H9 (cell line): ENCODE measurements at regions not wholly inside any gene's neighbourhood (a gene's known extent, or its start where the extent isn't known, plus 50 kb on each side); places are given as distances from the start of the nearest gene placed in this dataset.

Experiments used
- DNase-seq: peaks from one replicate; pipeline ENCODE4 v3.0.0-alpha.2; 2017
- H2AFZ ChIP-seq: one replicate; pipeline ENCODE4 v1.6.1; 2013; ENCODE audit warnings: mild to moderate bottlenecking, low read length, control low read depth, moderate library complexity
- H2AK5ac ChIP-seq: 2 replicates; pipeline ENCODE4 v1.6.1; 2013; ENCODE audit warnings: low read length, control low read depth, mixed read lengths; ENCODE audit not compliant: insufficient read length
- H2BK120ac ChIP-seq: one replicate; pipeline ENCODE4 v1.6.1; 2013; ENCODE audit warnings: low read depth, mild to moderate bottlenecking, low read length, control low read depth, inconsistent platforms; ENCODE audit not compliant: poor library complexity, severe bottlenecking
- H2BK12ac ChIP-seq: 2 replicates; pipeline ENCODE4 v1.6.1; 2013; ENCODE audit warnings: low read length, control low read depth, mixed read lengths, low read depth; ENCODE audit not compliant: insufficient read length
- H2BK15ac ChIP-seq: 2 replicates; pipeline ENCODE4 v1.6.1; 2013; ENCODE audit warnings: low read depth, low read length, control low read depth
- H2BK20ac ChIP-seq: one replicate; pipeline ENCODE4 v1.6.1; 2013; ENCODE audit warnings: low read depth, mild to moderate bottlenecking, low read length, control low read depth, inconsistent platforms; ENCODE audit not compliant: poor library complexity, severe bottlenecking
- H2BK5ac ChIP-seq: 2 replicates; pipeline ENCODE4 v1.6.1; 2013; ENCODE audit warnings: low read length, control low read depth, mixed read lengths; ENCODE audit not compliant: insufficient read length
- H3K14ac ChIP-seq: 2 replicates; pipeline ENCODE4 v1.6.1; 2013; ENCODE audit warnings: low read length, control low read depth; ENCODE audit not compliant: insufficient read depth
- H3K18ac ChIP-seq: 2 replicates; pipeline ENCODE4 v1.6.1; 2013; ENCODE audit warnings: low read depth, mild to moderate bottlenecking, mixed read lengths, low read length, control low read depth; ENCODE audit not compliant: insufficient read length
- H3K23ac ChIP-seq: 2 replicates; pipeline ENCODE4 v1.6.1; 2013; ENCODE audit warnings: low read length, control low read depth, mixed read lengths, low read depth; ENCODE audit not compliant: insufficient read length
- H3K23me2 ChIP-seq: 2 replicates; pipeline ENCODE4 v1.6.1; 2013; ENCODE audit warnings: low read depth, mild to moderate bottlenecking, mixed read lengths, low read length, control low read depth; ENCODE audit not compliant: insufficient read length, poor library complexity, severe bottlenecking
- H3K27ac ChIP-seq: 2 replicates; pipeline ENCODE4 v1.5.1; 2013; ENCODE audit warnings: low read length, control low read depth, mixed read lengths, low read depth; ENCODE audit not compliant: insufficient read length
- H3K27me3 ChIP-seq: 2 replicates; pipeline ENCODE4 v1.6.1; 2013; ENCODE audit warnings: low read length, control low read depth, inconsistent platforms; ENCODE audit not compliant: insufficient read depth
- H3K4ac ChIP-seq: 2 replicates; pipeline ENCODE4 v1.6.1; 2013; ENCODE audit warnings: low read depth, mild to moderate bottlenecking, control low read depth, inconsistent platforms, low read length, moderate library complexity
- H3K4me1 ChIP-seq: 2 replicates; pipeline ENCODE4 v1.6.1; 2013; ENCODE audit warnings: low read length, control low read depth, inconsistent platforms; ENCODE audit not compliant: insufficient read depth
- H3K4me2 ChIP-seq: 2 replicates; pipeline ENCODE4 v1.6.1; 2013; ENCODE audit warnings: low read length, control low read depth, mixed read lengths; ENCODE audit not compliant: insufficient read length, insufficient read depth
- H3K56ac ChIP-seq: 2 replicates; pipeline ENCODE4 v1.6.1; 2013; ENCODE audit warnings: low read depth, mild to moderate bottlenecking, mixed read lengths, low read length, control low read depth; ENCODE audit not compliant: insufficient read length
- H3K79me1 ChIP-seq: 2 replicates; pipeline ENCODE4 v1.6.1; 2013; ENCODE audit warnings: low read depth, mild to moderate bottlenecking, moderate library complexity, low read length, control low read depth, inconsistent platforms; ENCODE audit not compliant: insufficient read depth, poor library complexity, severe bottlenecking
- H3K79me2 ChIP-seq: 2 replicates; pipeline ENCODE4 v1.6.1; 2013; ENCODE audit warnings: low read length, control low read depth, inconsistent platforms; ENCODE audit not compliant: insufficient read depth
- H3K9ac ChIP-seq: 2 replicates; pipeline ENCODE4 v1.6.1; 2013; ENCODE audit warnings: low read length, control low read depth, mixed read lengths; ENCODE audit not compliant: insufficient read length; ENCODE audit errors: extremely low read depth
- H3K9me3 ChIP-seq: one replicate; pipeline ENCODE4 v1.6.1; 2013; ENCODE audit warnings: low read depth, low read length, inconsistent platforms; ENCODE audit not compliant: control insufficient read depth
- H3T11ph ChIP-seq: one replicate; pipeline ENCODE4 v1.6.1; 2013; ENCODE audit warnings: mild to moderate bottlenecking, low read length, control low read depth, inconsistent platforms
- H4K20me1 ChIP-seq: one replicate; pipeline ENCODE4 v1.6.1; 2013; ENCODE audit not compliant: control insufficient read depth, insufficient read length, insufficient read depth
- H4K5ac ChIP-seq: 2 replicates; pipeline ENCODE4 v1.6.1; 2013; ENCODE audit warnings: low read depth, mild to moderate bottlenecking, mixed read lengths, low read length, control low read depth; ENCODE audit not compliant: insufficient read length
- H4K8ac ChIP-seq: replicated peaks from 2 replicates; pipeline ENCODE4 v1.6.1; 2013; ENCODE audit warnings: low read length, control low read depth, mixed read lengths, low read depth; ENCODE audit not compliant: insufficient read length
- H4K91ac ChIP-seq: 2 replicates; pipeline ENCODE4 v1.6.1; 2013; ENCODE audit warnings: low read depth, mild to moderate bottlenecking, moderate library complexity, mixed read lengths, low read length, control low read depth; ENCODE audit not compliant: insufficient read length
- H3K27ac Mint-ChIP-seq, 3 experiments: 2 replicates in 2 of 3; 3 replicates in 1 of 3; pipeline ENCODE4 v1.8.0; 2020 to 2021; ENCODE audit warnings: mixed read lengths in 3 of 3, mild to moderate bottlenecking in 1 of 3, moderate library complexity in 1 of 3
- H3K27me3 Mint-ChIP-seq: 2 replicates; pipeline ENCODE4 v1.8.0; 2021; ENCODE audit warnings: low read depth, mild to moderate bottlenecking, moderate library complexity, mixed read lengths
- H3K36me3 Mint-ChIP-seq, 3 experiments: 2 replicates in 2 of 3; 3 replicates in 1 of 3; pipeline ENCODE4 v1.8.0; 2020 to 2021; ENCODE audit warnings: low read depth in 3 of 3, mixed read lengths in 3 of 3; ENCODE audit not compliant: insufficient read depth in 1 of 3
- H3K4me1 Mint-ChIP-seq, 2 experiments: 2 replicates each; pipeline ENCODE4 v1.8.0; 2020; ENCODE audit warnings: mixed read lengths in 2 of 2
- H3K4me3 Mint-ChIP-seq, 2 experiments: 2 replicates in 1 of 2; 3 replicates in 1 of 2; pipeline ENCODE4 v1.8.0; 2020 to 2021; ENCODE audit warnings: mild to moderate bottlenecking in 2 of 2, mixed read lengths in 2 of 2, moderate library complexity in 1 of 2
- H3K9me3 Mint-ChIP-seq, 2 experiments: 2 replicates in 1 of 2; 3 replicates in 1 of 2; pipeline ENCODE4 v1.8.0; 2020; ENCODE audit warnings: mild to moderate bottlenecking in 2 of 2, mixed read lengths in 2 of 2, moderate library complexity in 1 of 2
- CTCF ChIP-seq: fragments of 200-600 bp; sonication (generic); conservative IDR thresholded peaks from 3 replicates; pipeline ENCODE4 v1.8.0; 2021; ENCODE audit warnings: antibody characterized with exemption, mild to moderate bottlenecking
- WGBS: extraction: QIAGEN DNeasy Blood & Tissue Kit; methylation state at CpG from one replicate; pipeline ENCODE4 v1.1.7; 2013; ENCODE audit warnings: missing lambda C conversion rate, low lambda C conversion rate, mixed read lengths; ENCODE audit not compliant: insufficient read length; ENCODE audit errors: extremely low coverage; 5-methylcytosine and 5-hydroxymethylcytosine counted together

GRCh38 chr7:79872176-79872575 is 262.5 kb upstream of the GNAI1 start:
- DNase-seq = no peak
- Histone ChIP-seq H2AK5ac (no peak overlapping the region), H3K4me1 (no peaks in the 10 kb centered on the region), H4K8ac (no peak overlapping the region), H3T11ph (no peak overlapping the region), H2BK12ac (no peak overlapping the region), H2BK15ac (no peak overlapping the region), H3K23me2 (no peaks in the 10 kb centered on the region), H4K5ac (no peak overlapping the region), H2BK120ac (no peak overlapping the region), H3K27me3 (no peaks in the 10 kb centered on the region), H4K20me1 (no peaks in the 10 kb centered on the region), H3K4ac (no peak overlapping the region), H2BK5ac (no peak overlapping the region), H3K9me3 (no peaks in the 10 kb centered on the region), H3K14ac (no peak overlapping the region), H2AFZ (no peak overlapping the region), H3K79me2 (no peaks in the 10 kb centered on the region), H3K18ac (no peak overlapping the region), H3K27ac (no peak overlapping the region), H3K56ac (no peak overlapping the region), H4K91ac (no peak overlapping the region), H2BK20ac (no peak overlapping the region), H3K23ac (no peak overlapping the region), H3K4me2 (no peak overlapping the region), H3K9ac (no peak overlapping the region), H3K79me1 (no peaks in the 10 kb centered on the region)
- no peaks in the 10 kb centered on the region for H3K9me3 Mint-ChIP-seq
- H3K27me3 Mint-ChIP-seq = no peaks in the 10 kb centered on the region
- H3K36me3 Mint-ChIP-seq = no peaks in the 10 kb centered on the region
- no peak overlapping the region for H3K27ac Mint-ChIP-seq
- H3K4me3 Mint-ChIP-seq = no peak overlapping the region
- no peaks in the 10 kb centered on the region for H3K4me1 Mint-ChIP-seq
- TF ChIP-seq CTCF = no peak
- WGBS = no CpG with 5 or more reads among the region's 2 CpGs
